Astrocyte (in vitro differentiated cells and primary cell): ENCODE measurements at regions not wholly inside any gene's neighbourhood (a gene's known extent, or its start where the extent isn't known, plus 50 kb on each side); places are given as distances from the start of the nearest gene placed in this dataset.

Experiments
- EZH2 ChIP-seq: IDR thresholded peaks from 2 replicates; pipeline ENCODE4 v1.6.1; 2012; ENCODE audit warnings: mild to moderate bottlenecking, low read length, inconsistent platforms; ENCODE audit not compliant: insufficient read depth
- TF ChIP-seq, protein P1 (sequence below): IDR thresholded peaks from 2 replicates; pipeline ENCODE4 v1.5.1; 2011; ENCODE audit warnings: low read depth, mild to moderate bottlenecking, inconsistent platforms, low read length, moderate library complexity; ENCODE audit not compliant: insufficient read depth

DNA sequence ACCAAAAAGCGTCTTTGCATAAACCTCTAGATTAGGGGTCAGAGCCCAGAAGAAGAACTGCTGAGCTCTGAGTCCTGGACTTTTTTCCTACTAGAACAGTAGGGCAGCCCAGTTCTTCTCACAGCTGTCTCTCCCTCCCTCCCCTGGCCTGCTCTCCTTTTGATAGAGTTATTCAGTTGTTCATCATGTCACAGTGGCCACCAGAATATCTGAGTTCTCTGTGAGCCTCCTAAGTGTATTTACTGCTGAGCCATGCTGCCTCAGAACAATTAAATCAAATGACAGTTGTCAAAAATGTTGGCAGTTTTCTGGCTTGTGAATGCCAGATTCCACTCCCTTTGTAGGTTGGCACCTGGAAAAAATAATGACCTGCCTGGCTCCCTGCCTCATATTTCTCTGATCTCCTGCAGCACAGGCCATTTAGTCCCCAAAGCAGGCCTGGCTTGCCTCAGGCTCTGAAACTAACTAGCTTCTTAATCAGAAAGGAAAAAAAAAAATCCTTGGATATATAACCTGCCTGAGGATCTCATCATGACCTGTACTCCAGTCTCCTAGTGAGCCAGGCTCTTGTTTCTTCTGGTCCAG is 377.4 kb upstream of the LARGE1 start:
- TF ChIP-seq, protein P1, sequence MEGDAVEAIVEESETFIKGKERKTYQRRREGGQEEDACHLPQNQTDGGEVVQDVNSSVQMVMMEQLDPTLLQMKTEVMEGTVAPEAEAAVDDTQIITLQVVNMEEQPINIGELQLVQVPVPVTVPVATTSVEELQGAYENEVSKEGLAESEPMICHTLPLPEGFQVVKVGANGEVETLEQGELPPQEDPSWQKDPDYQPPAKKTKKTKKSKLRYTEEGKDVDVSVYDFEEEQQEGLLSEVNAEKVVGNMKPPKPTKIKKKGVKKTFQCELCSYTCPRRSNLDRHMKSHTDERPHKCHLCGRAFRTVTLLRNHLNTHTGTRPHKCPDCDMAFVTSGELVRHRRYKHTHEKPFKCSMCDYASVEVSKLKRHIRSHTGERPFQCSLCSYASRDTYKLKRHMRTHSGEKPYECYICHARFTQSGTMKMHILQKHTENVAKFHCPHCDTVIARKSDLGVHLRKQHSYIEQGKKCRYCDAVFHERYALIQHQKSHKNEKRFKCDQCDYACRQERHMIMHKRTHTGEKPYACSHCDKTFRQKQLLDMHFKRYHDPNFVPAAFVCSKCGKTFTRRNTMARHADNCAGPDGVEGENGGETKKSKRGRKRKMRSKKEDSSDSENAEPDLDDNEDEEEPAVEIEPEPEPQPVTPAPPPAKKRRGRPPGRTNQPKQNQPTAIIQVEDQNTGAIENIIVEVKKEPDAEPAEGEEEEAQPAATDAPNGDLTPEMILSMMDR: no peak
- no peak for TF ChIP-seq EZH2
